ENCODE measurements at regions not wholly inside any gene's neighbourhood (a gene's known extent, or its start where the extent isn't known, plus 50 kb on each side); places are given as distances from the start of the nearest gene placed in this dataset.

DNA sequence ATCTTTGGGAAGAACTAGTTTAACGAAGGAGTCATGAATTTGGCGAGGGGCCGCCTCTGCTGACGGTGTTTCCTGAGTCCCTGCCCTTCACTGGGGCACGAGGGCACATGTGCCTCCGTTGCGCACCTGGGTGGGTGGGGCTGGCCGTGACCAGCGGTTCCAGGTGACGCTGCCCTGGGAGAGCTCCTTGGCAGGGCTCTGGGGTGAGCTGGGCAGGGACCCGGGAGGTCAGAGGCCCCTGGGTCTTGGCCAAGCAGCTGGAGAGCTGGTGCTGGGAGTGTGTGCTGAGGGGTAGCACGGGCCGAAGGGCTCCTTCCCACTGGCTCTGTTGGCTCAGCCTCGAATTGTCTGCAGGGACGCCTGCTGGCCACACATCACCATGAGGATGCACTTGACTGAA is 104.6 kb downstream of the RTP5 start:
- Histone ChIP-seq H3K27ac (ENCODE audit: low read depth in 2 of 2, low read length in 2 of 2) (no peak overlapping the region), H3K27me3 (ENCODE audit: control insufficient read depth in 2 of 2, insufficient read depth in 2 of 2, low read length in 2 of 2) (no peaks in the 10 kb centered on the region), H3K36me3 (ENCODE audit: control insufficient read depth in 2 of 2, insufficient read depth in 2 of 2, low read length in 2 of 2) (no peaks in the 10 kb centered on the region), H3K4me1 (ENCODE audit: control insufficient read depth in 2 of 2, insufficient read depth in 2 of 2, low read length in 2 of 2) (no peaks in the 10 kb centered on the region), H3K9me3 (ENCODE audit: control insufficient read depth in 2 of 2, low read length in 2 of 2) (no peaks in the 10 kb centered on the region), H3K9ac (ENCODE audit: low read depth in 1 of 2, low read length in 2 of 2) (no peak overlapping the region), H3K4me3 (ENCODE audit: low read length in 2 of 2) (no peak overlapping the region)

DNA sequence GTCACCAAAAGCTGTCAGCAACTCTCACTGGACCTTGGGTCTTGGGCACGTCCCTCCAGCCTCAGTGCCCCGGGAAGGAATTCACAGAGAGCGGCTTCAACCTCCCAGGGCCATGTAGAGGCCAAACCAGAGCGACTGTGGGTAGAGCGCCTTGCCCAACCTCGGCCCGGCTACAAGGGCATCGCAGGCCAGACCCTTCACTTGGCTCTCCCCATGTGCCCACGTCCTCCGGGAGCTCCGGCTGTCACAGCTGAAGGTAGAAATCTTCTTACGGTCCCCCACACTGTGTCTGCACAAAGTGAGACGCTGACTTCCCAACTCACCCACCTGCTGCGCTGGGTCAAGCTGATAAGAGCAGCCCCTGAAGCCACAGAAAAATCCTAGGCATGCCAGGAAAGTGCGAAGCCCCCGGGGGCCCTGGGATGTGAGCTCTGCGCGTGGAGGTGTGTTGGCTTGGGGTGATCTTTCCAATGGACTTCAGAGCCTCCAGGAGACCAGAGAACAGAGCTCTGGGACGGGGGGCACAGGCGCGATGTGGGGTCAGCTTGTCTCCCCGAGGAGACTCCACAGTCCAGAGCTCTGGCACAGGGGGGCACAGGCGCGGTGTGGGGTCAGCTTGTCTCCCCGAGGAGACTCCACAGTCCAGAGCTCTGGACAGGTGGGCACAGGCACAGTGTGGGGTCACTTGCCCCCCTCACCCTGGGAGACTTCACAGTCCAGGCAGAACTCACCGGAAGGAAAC is 105.5 kb downstream of the RTP5 start:
- H3K9me3 ChIP-seq (ENCODE audit: control insufficient read depth in 2 of 2, low read length in 2 of 2) = no peaks in the 10 kb centered on the region
- no peaks in the 10 kb centered on the region for H3K36me3 ChIP-seq (ENCODE audit: control insufficient read depth in 2 of 2, insufficient read depth in 2 of 2, low read length in 2 of 2)
- H3K27me3 ChIP-seq (ENCODE audit: control insufficient read depth in 2 of 2, insufficient read depth in 2 of 2, low read length in 2 of 2) = no peaks in the 10 kb centered on the region
- H3K4me1 ChIP-seq (ENCODE audit: control insufficient read depth in 2 of 2, insufficient read depth in 2 of 2, low read length in 2 of 2) = no peaks in the 10 kb centered on the region
- no peak overlapping the region for H3K9ac ChIP-seq (ENCODE audit: low read depth in 1 of 2, low read length in 2 of 2)
- H3K4me3 ChIP-seq (ENCODE audit: low read length in 2 of 2) = no peak overlapping the region
- no peak overlapping the region for H3K27ac ChIP-seq (ENCODE audit: low read depth in 2 of 2, low read length in 2 of 2)

DNA sequence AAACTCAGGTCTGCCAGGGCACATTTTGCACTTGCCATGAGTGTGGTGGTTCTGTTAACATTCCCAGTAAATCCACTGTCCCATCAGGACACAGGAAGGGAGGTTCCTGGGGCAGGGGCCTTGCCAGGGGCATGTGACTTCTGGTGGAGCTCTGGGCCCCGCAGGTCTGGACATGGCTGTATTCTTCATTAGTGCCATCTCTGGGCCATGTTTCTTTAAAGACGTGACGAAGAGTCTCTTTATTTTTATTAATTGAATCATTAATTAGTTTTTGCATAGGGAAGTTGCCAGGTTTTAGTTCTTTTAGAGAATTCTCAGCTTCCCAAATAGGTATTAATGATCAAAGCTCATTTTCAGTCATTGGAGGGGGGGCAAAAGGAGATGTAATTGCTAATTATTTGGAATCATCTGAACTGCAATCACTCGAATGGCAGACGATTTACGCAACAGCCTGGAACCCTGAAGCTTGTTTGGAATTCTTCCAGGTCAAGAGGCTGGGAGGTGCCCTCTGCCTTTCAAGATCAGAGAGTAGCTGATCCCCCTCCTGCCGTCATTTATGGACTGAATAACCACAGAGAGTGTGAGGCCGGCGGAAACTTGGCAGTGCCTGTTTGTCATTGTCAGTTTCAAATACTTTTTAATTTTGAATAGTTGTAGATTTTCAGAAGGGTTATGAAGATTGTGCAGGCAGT is 106.2 kb downstream of the RTP5 start:
- H3K36me3 ChIP-seq (ENCODE audit: control insufficient read depth in 2 of 2, insufficient read depth in 2 of 2, low read length in 2 of 2) = no peaks in the 10 kb centered on the region
- no peaks in the 10 kb centered on the region for H3K4me1 ChIP-seq (ENCODE audit: control insufficient read depth in 2 of 2, insufficient read depth in 2 of 2, low read length in 2 of 2)
- no peak overlapping the region for H3K4me3 ChIP-seq (ENCODE audit: low read length in 2 of 2)
- no peaks in the 10 kb centered on the region for H3K27me3 ChIP-seq (ENCODE audit: control insufficient read depth in 2 of 2, insufficient read depth in 2 of 2, low read length in 2 of 2)
- no peaks in the 10 kb centered on the region for H3K9me3 ChIP-seq (ENCODE audit: control insufficient read depth in 2 of 2, low read length in 2 of 2)
- H3K27ac ChIP-seq (ENCODE audit: low read depth in 2 of 2, low read length in 2 of 2) = no peak overlapping the region
- H3K9ac ChIP-seq (ENCODE audit: low read depth in 1 of 2, low read length in 2 of 2) = no peak overlapping the region

DNA sequence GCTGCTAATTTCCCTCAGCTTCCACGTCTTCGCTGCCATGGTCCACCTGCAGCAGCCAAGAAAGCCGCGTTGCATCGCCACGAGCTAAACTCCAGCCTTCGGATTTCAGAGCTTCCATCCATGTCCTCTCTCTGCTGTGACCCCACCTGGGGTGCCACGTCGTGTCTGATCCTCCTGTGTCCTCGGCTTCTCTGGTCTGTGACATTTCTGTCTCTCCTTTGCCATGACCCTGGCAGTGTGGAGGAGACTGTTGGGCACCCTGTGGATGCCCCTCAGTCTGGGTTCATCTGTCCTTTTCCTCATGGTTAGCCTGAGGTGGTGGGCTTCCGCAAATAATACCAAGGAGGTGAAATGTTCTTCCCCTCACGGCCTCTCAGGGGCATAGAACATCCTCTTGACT is 106.8 kb downstream of the RTP5 start:
- Histone ChIP-seq H3K4me3 (ENCODE audit: low read length in 2 of 2) (no peak overlapping the region), H3K27ac (ENCODE audit: low read depth in 2 of 2, low read length in 2 of 2) (no peak overlapping the region), H3K4me1 (ENCODE audit: control insufficient read depth in 2 of 2, insufficient read depth in 2 of 2, low read length in 2 of 2) (no peaks in the 10 kb centered on the region), H3K36me3 (ENCODE audit: control insufficient read depth in 2 of 2, insufficient read depth in 2 of 2, low read length in 2 of 2) (no peaks in the 10 kb centered on the region), H3K9ac (ENCODE audit: low read depth in 1 of 2, low read length in 2 of 2) (no peak overlapping the region), H3K9me3 (ENCODE audit: control insufficient read depth in 2 of 2, low read length in 2 of 2) (no peaks in the 10 kb centered on the region), H3K27me3 (ENCODE audit: control insufficient read depth in 2 of 2, insufficient read depth in 2 of 2, low read length in 2 of 2) (no peaks in the 10 kb centered on the region)

DNA sequence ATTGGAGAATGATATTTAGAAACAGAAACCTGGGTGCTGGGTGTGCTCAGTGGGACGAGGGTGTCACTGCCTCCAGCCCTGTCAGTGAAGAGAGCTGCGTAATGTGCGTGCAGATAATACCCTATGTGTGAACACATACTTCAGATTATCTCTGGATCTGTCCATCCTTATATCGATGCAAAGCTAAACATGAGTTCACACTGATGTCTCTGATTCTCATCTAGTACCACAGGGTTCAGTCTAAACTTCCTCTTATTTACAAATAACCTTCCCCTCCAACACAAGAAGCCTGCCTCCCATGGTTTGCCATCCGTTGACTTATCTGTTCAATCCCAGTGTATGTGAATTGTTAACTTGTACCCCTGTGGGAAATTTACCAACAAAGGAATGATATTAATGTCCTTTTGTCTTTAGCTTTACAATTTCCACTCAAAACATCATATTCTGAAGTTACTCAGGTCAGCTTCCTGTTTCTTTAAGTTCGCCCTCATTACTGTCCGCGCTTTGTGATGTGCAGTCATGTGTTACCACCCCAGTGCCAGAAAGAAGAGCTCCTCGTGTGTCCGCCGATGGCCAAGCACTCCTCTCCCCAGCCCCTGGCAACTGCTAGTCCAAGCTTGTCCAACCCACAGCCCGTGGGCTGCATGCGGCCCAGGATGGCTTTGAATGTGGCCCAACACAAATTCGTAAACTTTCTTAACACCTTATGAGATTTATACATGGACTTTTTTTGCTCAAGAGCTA is 108.2 kb downstream of the RTP5 start:
- H3K27me3 ChIP-seq (ENCODE audit: control insufficient read depth in 2 of 2, insufficient read depth in 2 of 2, low read length in 2 of 2) = no peaks in the 10 kb centered on the region
- H3K4me3 ChIP-seq (ENCODE audit: low read length in 2 of 2) = no peak overlapping the region
- no peaks in the 10 kb centered on the region for H3K4me1 ChIP-seq (ENCODE audit: control insufficient read depth in 2 of 2, insufficient read depth in 2 of 2, low read length in 2 of 2)
- H3K9me3 ChIP-seq (ENCODE audit: control insufficient read depth in 2 of 2, low read length in 2 of 2) = no peaks in the 10 kb centered on the region
- no peaks in the 10 kb centered on the region for H3K36me3 ChIP-seq (ENCODE audit: control insufficient read depth in 2 of 2, insufficient read depth in 2 of 2, low read length in 2 of 2)
- no peak overlapping the region for H3K9ac ChIP-seq (ENCODE audit: low read depth in 1 of 2, low read length in 2 of 2)
- H3K27ac ChIP-seq (ENCODE audit: low read depth in 2 of 2, low read length in 2 of 2) = no peak overlapping the region

DNA sequence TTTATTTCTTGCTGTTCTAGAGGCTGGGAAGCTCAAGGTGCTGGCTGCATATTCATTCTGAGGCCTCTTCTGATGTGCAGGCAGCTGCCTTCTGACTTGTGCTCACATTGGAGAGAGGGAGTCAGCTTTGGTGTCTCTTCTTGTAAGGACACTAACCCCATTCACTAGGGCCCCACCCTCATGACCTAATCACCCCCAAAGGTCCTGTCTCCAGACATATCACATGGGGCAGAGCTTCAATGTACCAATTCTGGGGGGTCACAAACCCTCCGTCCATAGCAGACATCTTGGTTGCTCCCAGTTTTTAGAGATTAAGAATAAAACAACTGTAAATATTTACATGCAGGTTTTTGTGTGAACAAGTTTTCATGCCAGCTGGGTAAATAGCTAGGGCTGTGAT is 109.1 kb downstream of the RTP5 start:
- Histone ChIP-seq H3K4me1 (ENCODE audit: control insufficient read depth in 2 of 2, insufficient read depth in 2 of 2, low read length in 2 of 2) (peaks cover 0 to 3% of the 10 kb centered on the region in 2 donors), H3K9ac (ENCODE audit: low read depth in 1 of 2, low read length in 2 of 2) (no peak overlapping the region), H3K36me3 (ENCODE audit: control insufficient read depth in 2 of 2, insufficient read depth in 2 of 2, low read length in 2 of 2) (no peaks in the 10 kb centered on the region), H3K9me3 (ENCODE audit: control insufficient read depth in 2 of 2, low read length in 2 of 2) (no peaks in the 10 kb centered on the region), H3K27me3 (ENCODE audit: control insufficient read depth in 2 of 2, insufficient read depth in 2 of 2, low read length in 2 of 2) (no peaks in the 10 kb centered on the region), H3K27ac (ENCODE audit: low read depth in 2 of 2, low read length in 2 of 2) (no peak overlapping the region), H3K4me3 (ENCODE audit: low read length in 2 of 2) (no peak overlapping the region)

GRCh38 chr2:241980193-241980592 is 110.7 kb downstream of the RTP5 start:
- no peak overlapping the region for H3K9ac ChIP-seq (ENCODE audit: low read depth in 1 of 2, low read length in 2 of 2)
- H3K27ac ChIP-seq (ENCODE audit: low read depth in 2 of 2, low read length in 2 of 2) = no peak overlapping the region
- no peaks in the 10 kb centered on the region for H3K27me3 ChIP-seq (ENCODE audit: control insufficient read depth in 2 of 2, insufficient read depth in 2 of 2, low read length in 2 of 2)
- H3K4me1 ChIP-seq (ENCODE audit: control insufficient read depth in 2 of 2, insufficient read depth in 2 of 2, low read length in 2 of 2) = peaks cover 0 to 3% of the 10 kb centered on the region in 2 donors
- H3K4me3 ChIP-seq (ENCODE audit: low read length in 2 of 2) = no peak overlapping the region
- H3K36me3 ChIP-seq (ENCODE audit: control insufficient read depth in 2 of 2, insufficient read depth in 2 of 2, low read length in 2 of 2) = no peaks in the 10 kb centered on the region
- no peaks in the 10 kb centered on the region for H3K9me3 ChIP-seq (ENCODE audit: control insufficient read depth in 2 of 2, low read length in 2 of 2)

DNA sequence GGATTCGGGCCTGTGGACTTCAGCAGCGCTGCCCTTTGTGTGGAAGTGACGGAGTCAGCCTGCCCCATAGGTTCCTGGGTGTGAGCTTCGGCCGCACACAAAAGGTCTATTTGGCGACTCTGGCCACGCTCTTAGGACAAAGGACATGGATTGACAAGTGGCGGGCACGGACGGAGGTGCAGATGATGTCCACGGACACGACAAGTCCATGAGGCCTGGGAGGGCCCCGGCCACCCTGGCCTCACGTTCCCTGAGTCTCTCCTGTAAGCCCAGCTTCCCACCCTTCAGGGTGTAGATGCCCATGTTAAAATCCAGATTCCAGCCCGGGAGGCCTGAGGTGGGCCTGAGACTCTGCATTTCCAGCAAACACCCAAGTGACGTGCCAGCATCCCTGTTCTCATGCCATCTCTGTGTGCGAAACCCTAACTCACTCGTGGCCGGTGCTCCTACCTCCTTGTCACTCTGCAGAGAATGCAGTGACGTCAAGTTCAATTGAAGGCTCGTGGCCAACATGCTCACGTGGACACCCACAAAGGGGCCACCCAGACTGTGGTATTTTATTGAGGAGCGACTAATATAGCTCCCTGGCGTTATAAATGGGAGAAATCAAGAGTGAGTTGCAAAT is 111.7 kb downstream of the RTP5 start:
- Histone ChIP-seq H3K4me1 (ENCODE audit: control insufficient read depth in 2 of 2, insufficient read depth in 2 of 2, low read length in 2 of 2) (peaks cover 0 to 3% of the 10 kb centered on the region in 2 donors), H3K9ac (ENCODE audit: low read depth in 1 of 2, low read length in 2 of 2) (no peak overlapping the region), H3K9me3 (ENCODE audit: control insufficient read depth in 2 of 2, low read length in 2 of 2) (no peaks in the 10 kb centered on the region), H3K27me3 (ENCODE audit: control insufficient read depth in 2 of 2, insufficient read depth in 2 of 2, low read length in 2 of 2) (no peaks in the 10 kb centered on the region), H3K4me3 (ENCODE audit: low read length in 2 of 2) (no peak overlapping the region), H3K27ac (ENCODE audit: low read depth in 2 of 2, low read length in 2 of 2) (no peak overlapping the region), H3K36me3 (ENCODE audit: control insufficient read depth in 2 of 2, insufficient read depth in 2 of 2, low read length in 2 of 2) (no peaks in the 10 kb centered on the region)

DNA sequence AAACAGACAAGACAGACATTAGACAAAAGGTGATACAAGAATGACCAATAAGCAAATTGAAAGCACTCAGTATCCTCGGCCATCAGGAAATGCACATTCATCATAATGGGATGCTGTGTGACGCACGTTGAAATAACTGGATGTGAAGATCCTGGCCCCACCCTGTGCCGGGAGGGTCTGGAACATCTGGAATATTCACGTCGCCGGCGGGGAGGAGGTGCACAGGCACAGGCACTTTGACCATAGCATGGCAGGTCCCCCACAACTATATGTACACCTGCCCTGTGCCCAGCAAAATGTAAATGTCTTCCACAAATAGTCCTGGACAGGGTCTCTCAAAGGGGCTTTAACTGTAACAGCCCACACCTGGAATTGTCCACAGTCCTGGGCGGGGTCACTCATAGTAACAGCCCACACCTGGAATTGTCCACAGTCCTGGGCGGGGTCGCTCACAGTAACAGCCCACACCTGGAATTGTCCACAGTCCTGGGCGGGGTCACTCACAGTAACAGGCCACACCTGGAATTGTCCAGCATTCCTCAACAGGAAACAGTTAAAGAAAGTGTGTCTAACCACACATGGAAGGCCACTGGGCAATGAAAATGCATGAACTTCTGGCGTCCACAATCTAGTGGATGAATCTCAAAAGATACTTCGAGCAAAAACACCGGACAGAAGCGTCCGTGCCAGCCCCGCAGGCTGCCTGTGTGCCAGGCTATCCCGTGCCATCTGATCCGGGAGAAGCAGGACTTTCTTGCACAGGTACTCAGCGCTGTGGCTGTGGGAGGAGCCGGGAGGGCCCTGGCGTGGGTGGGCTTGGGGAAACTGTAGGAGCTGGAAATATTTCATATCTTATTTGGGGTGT is 113.4 kb downstream of the RTP5 start:
- peaks cover 0 to 3% of the 10 kb centered on the region in 2 donors for H3K4me1 ChIP-seq (ENCODE audit: control insufficient read depth in 2 of 2, insufficient read depth in 2 of 2, low read length in 2 of 2)
- peak overlapping the region in 1 of 2 donors; percentile 56 for H3K4me3 ChIP-seq (ENCODE audit: low read length in 2 of 2)
- no peaks in the 10 kb centered on the region for H3K36me3 ChIP-seq (ENCODE audit: control insufficient read depth in 2 of 2, insufficient read depth in 2 of 2, low read length in 2 of 2)
- no peaks in the 10 kb centered on the region for H3K27me3 ChIP-seq (ENCODE audit: control insufficient read depth in 2 of 2, insufficient read depth in 2 of 2, low read length in 2 of 2)
- peak overlapping the region; percentile 1 to 45 for H3K27ac ChIP-seq (ENCODE audit: low read depth in 2 of 2, low read length in 2 of 2)
- peak overlapping the region in 1 of 2 donors; percentile 24 for H3K9ac ChIP-seq (ENCODE audit: low read depth in 1 of 2, low read length in 2 of 2)
- H3K9me3 ChIP-seq (ENCODE audit: control insufficient read depth in 2 of 2, low read length in 2 of 2) = no peaks in the 10 kb centered on the region

Measured in mucosa of rectum (tissue), 2 donors.